Neural cell (in vitro differentiated cells): ENCODE measurements at regions not wholly inside any gene's neighbourhood (a gene's known extent, or its start where the extent isn't known, plus 50 kb on each side); places are given as distances from the start of the nearest gene placed in this dataset.

Experiments used
- H2AFZ ChIP-seq: fragments of 200-600, 300-800 bp; sonication (generic), shearing (Covaris generic); 2 replicates; pipeline ENCODE4 v1.6.0; 2014; ENCODE audit warnings: low read depth, mild to moderate bottlenecking, antibody characterized with exemption, low read length, moderate library complexity
- H3F3A ChIP-seq: fragments of 200-600 bp; shearing (Covaris generic); 2 replicates; pipeline ENCODE4 v1.6.1; 2016; ENCODE audit warnings: mild to moderate bottlenecking, moderate library complexity, mixed read lengths, antibody characterized with exemption, low read length; ENCODE audit not compliant: insufficient read depth, poor library complexity, severe bottlenecking
- H3K27ac ChIP-seq: fragments of 200-600, 300-800 bp; sonication (generic), shearing (Covaris generic); 2 replicates; pipeline ENCODE4 v1.5.1; 2014; ENCODE audit warnings: mild to moderate bottlenecking, low read length, moderate library complexity
- H3K27me3 ChIP-seq: fragments of 300-800, 200-600 bp; sonication (generic), shearing (Covaris generic); 2 replicates; pipeline ENCODE4 v1.6.0; 2014; ENCODE audit warnings: mild to moderate bottlenecking, low read depth, low read length, moderate library complexity; ENCODE audit not compliant: insufficient read depth
- H3K36me3 ChIP-seq: fragments of 300-800, 200-600 bp; sonication (generic), shearing (Covaris generic); 2 replicates; pipeline ENCODE4 v1.5.1; 2014; ENCODE audit warnings: mild to moderate bottlenecking, antibody characterized with exemption, low read length, moderate library complexity; ENCODE audit not compliant: insufficient read depth
- H3K4me2 ChIP-seq: fragments of 300-800, 200-600 bp; sonication (generic), shearing (Covaris generic); 2 replicates; pipeline ENCODE4 v1.6.0; 2014; ENCODE audit warnings: mild to moderate bottlenecking, low read length
- H3K4me3 ChIP-seq: fragments of 300-800, 200-600 bp; sonication (generic), shearing (Covaris generic); 2 replicates; pipeline ENCODE4 v1.5.1; 2014; ENCODE audit warnings: mild to moderate bottlenecking, low read length, moderate library complexity
- H3K79me2 ChIP-seq: fragments of 200-600 bp; shearing (Covaris generic); replicated peaks from 2 replicates; pipeline ENCODE4 v1.6.0; 2014; ENCODE audit warnings: mild to moderate bottlenecking, low read length, moderate library complexity; ENCODE audit not compliant: insufficient read depth
- H3K9ac ChIP-seq: fragments of 300-800, 200-600 bp; sonication (generic), shearing (Covaris generic); 2 replicates; pipeline ENCODE4 v1.6.1; 2016; ENCODE audit warnings: mild to moderate bottlenecking, low read length, mixed read lengths
- H3K9me2 ChIP-seq: fragments of 200-600 bp; shearing (Covaris generic); 2 replicates; pipeline ENCODE4 v1.6.1; 2016; ENCODE audit warnings: mild to moderate bottlenecking, low read length, mixed read lengths; ENCODE audit not compliant: insufficient read depth
- H3K9me3 ChIP-seq: fragments of 200-600, 300-800 bp; sonication (generic), shearing (Covaris generic); 2 replicates; pipeline ENCODE4 v1.6.1; 2016; ENCODE audit warnings: mild to moderate bottlenecking, mixed run types, low read length, moderate library complexity, mixed read lengths
- H4K20me1 ChIP-seq: fragments of 200-600 bp; shearing (Covaris generic); 2 replicates; pipeline ENCODE4 v1.6.1; 2016; ENCODE audit warnings: mild to moderate bottlenecking, mixed run types; ENCODE audit not compliant: insufficient read depth
- CTCF ChIP-seq: fragments of 450-650 bp; IDR thresholded peaks from 2 replicates; pipeline ENCODE4 v1.5.1; 2014; ENCODE audit warnings: antibody characterized with exemption, mild to moderate bottlenecking, moderate library complexity; ENCODE audit not compliant: poor library complexity, severe bottlenecking
- EP300 ChIP-seq: fragments of 450-650 bp; conservative IDR thresholded peaks from 2 replicates; pipeline ENCODE4 v1.6.1; 2014; ENCODE audit warnings: antibody characterized with exemption, mild to moderate bottlenecking, moderate library complexity; ENCODE audit not compliant: poor library complexity, severe bottlenecking
- EZH2 ChIP-seq: fragments of 200-600, 300-800 bp; shearing (Covaris generic), sonication (generic); IDR thresholded peaks from 2 replicates; pipeline ENCODE4 v1.6.1; 2014; ENCODE audit warnings: antibody characterized with exemption, low read length, borderline replicate concordance, mild to moderate bottlenecking; ENCODE audit not compliant: insufficient read depth, poor library complexity, severe bottlenecking
- MXI1 ChIP-seq: fragments of 450-650 bp; conservative IDR thresholded peaks from 2 replicates; pipeline ENCODE4 v1.6.1; 2014; ENCODE audit warnings: antibody characterized with exemption, mild to moderate bottlenecking; ENCODE audit not compliant: poor library complexity, severe bottlenecking
- POLR2AphosphoS5 ChIP-seq: IDR thresholded peaks from 2 replicates; pipeline ENCODE4 v1.6.1; 2012
- RAD21 ChIP-seq: fragments of 450-650 bp; conservative IDR thresholded peaks from 2 replicates; pipeline ENCODE4 v1.6.1; 2014; ENCODE audit warnings: antibody characterized with exemption, mild to moderate bottlenecking, moderate library complexity
- REST ChIP-seq: IDR thresholded peaks from 2 replicates; pipeline ENCODE4 v1.6.1; 2012; ENCODE audit warnings: borderline replicate concordance
- SMC3 ChIP-seq: fragments of 450-650 bp; conservative IDR thresholded peaks from 2 replicates; pipeline ENCODE4 v1.6.1; 2014; ENCODE audit warnings: antibody characterized with exemption, mild to moderate bottlenecking, moderate library complexity; ENCODE audit not compliant: poor library complexity
- TAF1 ChIP-seq: IDR thresholded peaks from 2 replicates; pipeline ENCODE4 v1.6.1; 2012; ENCODE audit warnings: low read depth

- Histone ChIP-seq H3K79me2 (no peaks in the 10 kb centered on the region), H3K9me3 (no peaks in the 10 kb centered on the region)
- no peak for TF ChIP-seq EP300
- TF ChIP-seq MXI1: no peak
- TF ChIP-seq SMC3: no peak
- no peak for TF ChIP-seq EZH2
- no peak for TF ChIP-seq POLR2AphosphoS5
Measured at GRCh38 chr3:18724456-18724855, 299.3 kb upstream of the SATB1 start.

GRCh38 chr3:18723206-18723810 lies 298.2 kb upstream of the SATB1 start:
- no peak for TF ChIP-seq EZH2
- TF ChIP-seq SMC3: no peak
- no peak for TF ChIP-seq POLR2AphosphoS5
- no peak for TF ChIP-seq RAD21
- TF ChIP-seq REST: no peak
- no peak for TF ChIP-seq TAF1
- TF ChIP-seq EP300: no peak
- no peak for TF ChIP-seq MXI1
- Histone ChIP-seq H3K9me2 (no peaks in the 10 kb centered on the region), H3K9ac (no peak overlapping the region), H3K79me2 (no peaks in the 10 kb centered on the region), H3F3A (no peaks in the 10 kb centered on the region), H3K27me3 (no peaks in the 10 kb centered on the region), H3K9me3 (no peaks in the 10 kb centered on the region), H2AFZ (no peak overlapping the region), H3K27ac (no peak overlapping the region), H3K36me3 (no peaks in the 10 kb centered on the region), H4K20me1 (no peaks in the 10 kb centered on the region), H3K4me3 (no peak overlapping the region), H3K4me2 (no peak overlapping the region)

More at GRCh38 chr3:18724456-18724855, 299.3 kb upstream of the SATB1 start:
- Histone ChIP-seq H3K27me3 (no peaks in the 10 kb centered on the region), H2AFZ (no peak overlapping the region), H3K9ac (no peak overlapping the region), H3K27ac (no peak overlapping the region), H3K9me2 (no peaks in the 10 kb centered on the region), H3K4me2 (no peak overlapping the region), H3K4me3 (no peak overlapping the region), H3F3A (no peaks in the 10 kb centered on the region), H4K20me1 (no peaks in the 10 kb centered on the region), H3K36me3 (no peaks in the 10 kb centered on the region)

GRCh38 chr3:18720543-18720942 lies 295.4 kb upstream of the SATB1 start:
- Histone ChIP-seq H3K27me3 (no peaks in the 10 kb centered on the region), H3F3A (no peaks in the 10 kb centered on the region), H3K79me2 (no peaks in the 10 kb centered on the region), H2AFZ (no peak overlapping the region), H3K36me3 (no peaks in the 10 kb centered on the region), H3K9me2 (no peaks in the 10 kb centered on the region), H3K9ac (no peak overlapping the region), H3K4me2 (no peak overlapping the region), H3K4me3 (no peak overlapping the region), H3K27ac (no peak overlapping the region), H4K20me1 (no peaks in the 10 kb centered on the region), H3K9me3 (no peaks in the 10 kb centered on the region)
- TF ChIP-seq POLR2AphosphoS5 (no peak), EP300 (no peak), CTCF (no peak), EZH2 (no peak), SMC3 (no peak), REST (no peak), TAF1 (no peak), RAD21 (no peak), MXI1 (no peak)
